Myocyte (in vitro differentiated cells): ENCODE measurements at regions not wholly inside any gene's neighbourhood (a gene's known extent, or its start where the extent isn't known, plus 50 kb on each side); places are given as distances from the start of the nearest gene placed in this dataset.
A peak's percentile ranks its signal among the peaks of the same experiment; 100 is the strongest.
"Not testable (repeated sequence)": the region's sequence is repeated elsewhere in the genome, so short reads cannot be mapped to it uniquely, and the experiment has no call there.

ENCODE experiments used
- DNase-seq: peaks from one replicate; pipeline ENCODE4 v3.0.0-alpha.2; 2012; ENCODE audit warnings: low read depth

DNA sequence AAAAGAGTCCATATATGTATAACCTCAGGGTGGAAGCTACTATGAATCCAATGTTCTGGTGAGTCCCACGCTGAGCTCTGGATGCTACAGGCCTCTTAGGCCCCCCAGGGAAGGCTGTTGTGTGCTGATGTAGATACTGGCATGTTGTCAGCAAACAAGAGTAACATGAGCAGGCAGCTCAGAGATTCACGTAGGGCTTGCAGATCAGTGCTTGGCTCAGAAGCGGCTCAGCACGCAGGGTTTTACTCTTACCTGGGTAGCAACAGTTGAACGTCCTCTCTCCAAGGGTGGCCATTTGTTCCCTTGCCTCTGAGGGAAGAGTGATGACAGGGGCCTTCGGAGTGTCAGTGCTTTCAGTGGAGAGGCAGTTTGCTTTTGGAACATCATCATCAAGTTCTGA is 93.4 kb downstream of the ZFP64 start:
- DNase-seq: no peak

DNA sequence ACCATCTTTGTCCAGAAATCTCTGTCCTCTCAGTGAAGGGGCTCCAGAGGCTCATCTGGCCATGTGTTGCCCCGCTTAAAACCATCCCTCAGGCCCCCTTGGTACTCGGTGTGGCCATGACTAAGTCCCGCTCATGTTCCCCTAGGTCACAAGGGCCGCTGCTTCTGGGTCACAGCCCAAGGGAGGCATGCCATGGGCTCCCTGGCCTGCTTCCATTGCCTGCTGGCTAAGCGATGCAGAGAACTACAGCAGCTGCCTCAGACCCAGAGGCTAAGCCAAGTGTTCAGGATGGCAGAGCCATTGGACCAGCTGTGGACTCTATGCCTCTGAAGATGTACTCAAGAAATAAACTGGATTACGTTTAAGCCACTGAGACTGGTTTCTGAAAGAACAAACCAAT is 95.5 kb downstream of the ZFP64 start:
- peak; percentile 30 for DNase-seq

DNA sequence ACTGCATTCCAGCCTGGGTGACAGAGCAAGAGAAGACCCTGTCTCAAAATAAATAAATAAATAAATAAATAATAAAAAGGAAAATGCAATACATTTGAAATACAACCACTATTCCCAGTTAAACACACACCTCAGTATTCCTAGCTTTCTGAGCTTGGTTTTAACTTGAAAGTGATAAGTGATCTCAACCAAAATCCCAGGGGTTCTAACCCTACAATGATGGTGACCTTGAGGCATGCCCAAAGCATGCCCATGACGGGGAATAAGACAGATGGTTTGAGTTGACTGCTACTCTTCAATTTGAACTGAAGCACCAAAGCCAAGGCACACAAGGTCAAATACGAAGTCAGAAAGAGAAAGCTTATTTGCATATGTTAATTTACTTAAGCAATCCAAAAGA is 96.9 kb downstream of the ZFP64 start:
- DNase-seq: no peak

DNA sequence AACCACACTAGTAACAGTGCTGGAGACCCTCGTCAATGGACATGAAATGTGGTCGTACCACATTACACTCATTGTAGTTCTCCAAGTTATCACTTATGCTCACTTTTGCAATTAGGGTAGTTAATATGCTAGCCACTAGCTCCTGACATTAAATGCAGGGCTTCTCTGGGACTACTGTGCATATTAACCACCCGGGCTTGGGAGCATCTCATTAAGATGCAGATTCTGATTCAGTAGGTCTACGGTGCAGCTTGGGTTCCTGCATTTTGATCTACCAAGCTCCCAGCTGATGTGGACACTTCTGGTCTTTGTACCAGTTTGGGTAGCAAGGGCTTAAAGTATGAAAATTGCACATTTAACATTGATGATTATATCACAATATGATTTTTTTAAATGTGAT is 98.0 kb downstream of the ZFP64 start:
- no peak for DNase-seq

DNA sequence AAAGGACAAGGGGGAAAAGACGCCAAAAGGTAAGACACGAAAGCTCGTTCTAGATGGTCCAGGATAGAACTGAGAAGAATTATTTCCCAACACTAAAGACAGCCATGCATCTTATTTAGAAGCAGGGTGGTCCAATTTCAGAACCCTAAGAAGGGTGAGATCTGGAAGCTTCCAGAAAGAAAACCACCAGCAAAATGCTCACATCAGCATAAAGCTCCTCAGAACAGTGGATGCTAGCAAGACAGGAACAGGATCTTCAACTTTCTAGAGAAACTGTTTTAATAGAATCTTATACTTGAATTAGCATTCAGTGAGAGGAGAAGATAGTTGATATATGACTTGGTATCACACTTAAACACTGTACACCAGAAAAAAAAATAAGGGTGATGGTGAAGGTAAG is 101.5 kb downstream of the ZFP64 start:
- no peak for DNase-seq

DNA sequence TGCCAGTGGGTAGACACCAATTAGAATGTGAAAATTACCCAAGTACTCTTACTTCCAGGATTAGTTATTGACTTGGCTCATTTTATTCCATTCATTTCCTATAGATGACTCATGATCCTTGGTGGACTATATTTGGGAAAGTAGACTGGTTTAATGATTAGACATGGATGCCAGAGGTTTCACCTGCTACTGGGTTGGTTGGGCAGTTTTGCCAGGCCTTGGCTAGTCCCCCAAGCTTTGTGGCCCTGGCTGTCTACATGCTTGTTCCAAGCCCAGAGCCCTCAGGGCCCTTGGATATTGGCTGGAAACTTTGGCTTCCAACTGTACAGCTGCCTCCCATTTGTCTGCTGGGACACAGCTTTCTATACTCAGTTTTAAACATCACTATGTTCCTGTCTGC is 104.1 kb downstream of the ZFP64 start:
- DNase-seq: no peak

DNA sequence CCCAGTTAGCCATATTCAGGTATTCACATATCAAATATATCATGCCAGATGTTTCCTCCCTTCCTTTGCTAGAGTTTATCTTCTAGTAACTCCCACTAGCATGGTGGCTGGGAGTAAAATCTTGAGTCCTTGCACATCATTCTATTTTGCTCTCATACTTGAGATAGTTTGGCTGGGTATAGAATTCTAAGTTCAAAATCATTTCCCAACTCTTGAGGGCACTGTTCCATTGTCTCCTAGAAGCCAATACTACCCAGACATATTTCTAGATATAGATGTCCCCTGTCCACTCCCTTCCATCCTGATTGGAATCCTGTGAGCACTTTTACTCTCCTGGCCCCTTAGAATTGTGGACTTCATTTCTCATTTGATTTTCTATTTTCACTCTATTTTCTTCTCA is 104.7 kb downstream of the ZFP64 start:
- DNase-seq: no peak

DNA sequence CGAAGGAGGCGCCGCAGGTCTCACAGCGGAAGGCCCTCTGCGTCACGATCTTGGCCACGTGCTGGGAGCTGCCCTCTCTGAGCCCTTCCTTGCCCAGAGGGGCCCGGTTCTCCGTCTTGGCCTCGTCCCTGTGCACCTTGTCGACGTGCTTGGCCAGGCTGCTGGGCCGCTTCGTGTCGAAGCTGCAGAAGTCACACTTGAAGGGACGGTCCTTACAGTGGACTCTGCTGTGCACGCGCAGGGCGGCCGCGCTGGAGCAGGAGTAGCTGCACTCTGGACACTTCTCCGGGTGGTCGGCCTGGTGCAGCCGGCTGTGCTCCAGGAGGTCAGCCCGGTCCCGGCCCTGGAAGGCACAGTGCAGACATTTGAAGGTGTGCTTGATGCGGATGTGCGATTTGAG is 106.9 kb downstream of the ZFP64 start:
- no peak for DNase-seq

DNA sequence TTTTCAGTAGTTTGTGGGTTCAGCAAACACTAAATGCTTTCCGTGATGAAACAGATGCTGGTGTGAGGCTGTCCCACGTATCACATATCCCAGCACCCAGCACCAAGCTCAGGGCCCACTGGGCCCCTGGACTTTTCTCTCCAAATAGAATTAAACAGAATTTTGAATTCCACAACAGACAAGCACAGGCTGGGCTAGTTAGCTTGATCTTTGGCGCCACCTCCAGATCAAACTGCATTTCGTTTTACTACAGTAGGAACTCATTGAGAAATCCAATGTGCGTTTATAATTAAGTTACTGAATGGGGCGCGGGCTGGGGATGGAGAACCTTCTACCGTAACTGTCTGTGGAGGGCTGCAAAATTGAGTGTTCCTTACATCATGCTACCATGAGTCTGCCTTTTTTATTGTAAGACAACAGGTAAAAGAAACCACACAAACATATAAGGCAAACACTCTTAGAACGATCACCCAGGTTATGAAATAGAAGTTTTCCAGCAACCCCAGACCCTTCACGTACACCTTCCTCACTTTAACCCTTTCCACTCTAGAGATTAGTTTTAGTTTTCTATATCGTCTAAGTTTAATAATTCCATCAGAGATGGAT is 107.8 kb downstream of the ZFP64 start:
- DNase-seq: peak; percentile 65

DNA sequence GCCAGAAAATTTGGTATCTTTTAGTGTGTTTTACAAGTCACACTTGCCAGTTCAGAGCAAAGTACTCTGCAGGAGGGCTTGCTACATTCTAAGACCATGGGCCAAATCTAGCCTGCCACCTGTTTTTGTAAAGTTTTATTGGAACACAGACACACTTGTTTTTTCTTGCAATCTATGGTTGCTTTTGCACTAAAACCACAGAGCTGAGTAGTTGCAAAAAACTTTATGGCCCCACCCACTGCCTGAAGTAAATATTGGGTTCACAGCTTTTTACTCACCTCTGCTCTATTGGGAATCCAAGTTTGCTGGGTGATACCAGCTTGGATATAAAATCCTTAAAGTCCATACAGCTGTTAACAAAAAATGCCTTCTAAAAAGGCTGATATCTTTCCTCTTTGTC is 109.0 kb downstream of the ZFP64 start:
- DNase-seq: no peak

DNA sequence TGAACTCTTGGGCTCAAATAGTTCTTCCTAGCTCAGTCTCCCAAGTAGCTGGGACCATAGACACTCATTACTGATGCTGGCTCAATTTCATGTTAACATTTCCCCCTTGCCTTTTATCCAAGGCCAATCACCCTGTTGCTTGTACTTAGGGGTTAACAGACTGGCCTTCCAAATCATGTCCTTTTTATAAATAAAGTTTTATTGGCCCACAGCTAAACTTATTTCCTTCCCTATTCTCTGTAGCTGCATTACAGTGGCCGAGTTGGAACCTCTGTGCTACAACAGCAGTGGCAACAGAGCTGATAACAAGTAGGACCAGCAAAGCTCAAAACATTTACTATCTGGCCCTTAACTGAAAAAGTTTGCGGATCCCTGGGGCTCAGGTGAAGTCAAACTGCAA is 109.8 kb downstream of the ZFP64 start:
- no peak for DNase-seq

DNA sequence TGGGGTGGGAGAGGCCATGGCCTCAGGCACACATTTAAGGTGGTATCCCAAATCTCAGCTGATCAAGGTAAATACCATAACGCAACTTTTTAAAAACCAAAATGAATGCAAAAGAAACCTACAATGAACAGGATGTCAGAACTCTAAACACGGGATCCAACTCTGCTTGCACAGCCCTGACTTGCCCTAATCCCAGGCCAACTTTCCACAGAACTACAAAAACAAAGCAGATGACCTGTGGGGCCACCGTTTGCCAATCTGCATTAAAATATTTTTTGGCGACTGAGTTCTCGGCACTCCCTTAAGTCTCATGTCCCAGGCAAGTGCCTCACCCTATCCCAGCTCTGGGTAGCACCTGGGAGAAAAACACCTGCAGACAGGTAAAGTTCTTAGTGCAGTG is 110.5 kb downstream of the ZFP64 start:
- no peak for DNase-seq

DNA sequence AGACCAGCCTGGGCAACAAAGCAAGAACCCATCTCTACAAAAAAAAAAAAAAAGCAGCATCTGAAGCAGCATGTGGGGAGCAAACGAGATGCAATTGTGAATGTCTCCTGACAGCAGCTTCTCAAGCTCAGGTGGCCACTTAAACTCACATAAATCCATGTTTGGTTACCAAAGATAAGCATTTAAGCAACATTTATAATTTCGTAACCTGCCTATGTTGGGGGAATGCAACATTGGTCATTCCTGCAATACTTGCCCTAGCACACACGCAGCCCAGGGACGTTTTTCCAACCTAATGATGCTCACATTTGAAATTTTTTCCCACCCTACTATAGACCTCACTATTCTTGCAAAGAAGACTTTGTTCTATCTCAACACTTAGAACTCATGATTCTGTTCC is 113.3 kb downstream of the ZFP64 start:
- DNase-seq: no peak

DNA sequence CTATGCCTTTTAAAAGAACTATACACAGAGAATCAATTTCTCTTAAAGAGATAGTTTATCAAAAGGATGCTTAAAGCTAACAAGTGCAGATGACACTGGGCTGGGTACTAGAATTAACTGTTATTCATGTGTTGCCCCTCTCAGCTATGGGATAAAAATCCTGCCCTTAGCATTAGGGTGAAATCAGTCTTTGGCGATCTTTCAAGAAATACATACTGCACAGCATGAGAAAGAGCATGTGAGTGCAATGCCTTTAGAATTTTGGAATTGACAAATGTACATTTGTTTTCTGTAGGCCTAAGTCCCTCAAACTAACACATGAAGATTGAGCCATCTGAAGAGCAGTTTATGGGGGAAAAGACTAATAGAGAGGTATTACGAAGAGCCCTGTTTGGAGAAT is 115.4 kb downstream of the ZFP64 start:
- DNase-seq: no peak

DNA sequence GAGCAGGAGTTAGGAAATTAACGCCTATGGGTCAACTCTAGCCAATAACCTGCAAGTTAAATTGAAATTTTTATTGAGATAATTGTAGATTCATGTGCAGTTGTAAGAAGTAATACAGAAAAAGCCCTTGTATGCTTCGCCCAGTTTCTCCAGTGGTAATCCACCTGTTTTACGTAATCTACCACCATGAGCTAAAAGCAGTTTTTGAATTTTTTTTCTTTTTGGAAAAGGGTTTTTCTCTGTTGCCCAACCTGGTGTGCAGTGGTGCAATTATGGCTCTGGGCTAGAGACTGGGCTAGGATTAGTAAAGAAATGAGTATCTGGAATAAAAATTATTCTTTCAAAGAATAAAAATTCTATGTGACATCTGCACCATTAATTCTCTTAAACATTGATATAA is 116.2 kb downstream of the ZFP64 start:
- DNase-seq: no peak

DNA sequence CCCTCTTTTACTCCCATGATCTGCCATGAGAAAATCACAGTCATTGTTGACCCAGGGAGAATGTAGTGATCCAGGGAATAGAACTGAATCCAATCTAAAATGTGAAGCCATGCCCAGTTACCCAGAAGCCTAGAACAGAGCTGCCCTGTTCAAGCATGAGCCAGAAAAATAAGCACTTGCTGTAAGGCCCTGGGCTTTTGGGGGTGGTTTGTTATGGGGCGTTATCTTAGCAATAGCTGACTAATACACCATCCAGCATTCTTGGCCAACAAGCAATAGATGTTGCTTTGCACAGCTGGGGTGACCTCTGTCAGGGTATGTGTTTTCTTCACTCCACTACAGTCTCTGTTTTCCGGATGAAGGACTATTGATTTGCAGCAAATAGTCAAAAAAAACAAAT is 120.4 kb downstream of the ZFP64 start:
- DNase-seq: no peak

DNA sequence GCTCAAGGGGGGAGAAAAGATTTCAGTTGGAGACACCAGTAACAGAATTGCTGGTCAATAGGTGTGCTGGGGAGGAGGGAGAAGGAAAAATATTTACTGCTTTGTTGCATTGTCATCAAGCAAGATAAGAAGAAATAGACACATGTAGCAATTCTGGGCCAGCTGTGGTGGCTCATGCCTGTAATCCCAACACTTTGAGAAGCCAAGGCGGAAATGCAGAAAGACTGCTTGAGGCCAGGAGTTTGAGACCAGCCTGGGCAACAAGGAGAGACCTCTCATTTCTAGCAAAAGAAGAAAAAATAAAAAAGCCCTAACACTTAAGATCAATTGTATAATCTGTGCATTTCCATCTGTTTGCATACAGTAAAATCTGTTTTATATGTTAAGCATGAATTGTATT is 126.6 kb downstream of the ZFP64 start:
- no peak for DNase-seq

DNA sequence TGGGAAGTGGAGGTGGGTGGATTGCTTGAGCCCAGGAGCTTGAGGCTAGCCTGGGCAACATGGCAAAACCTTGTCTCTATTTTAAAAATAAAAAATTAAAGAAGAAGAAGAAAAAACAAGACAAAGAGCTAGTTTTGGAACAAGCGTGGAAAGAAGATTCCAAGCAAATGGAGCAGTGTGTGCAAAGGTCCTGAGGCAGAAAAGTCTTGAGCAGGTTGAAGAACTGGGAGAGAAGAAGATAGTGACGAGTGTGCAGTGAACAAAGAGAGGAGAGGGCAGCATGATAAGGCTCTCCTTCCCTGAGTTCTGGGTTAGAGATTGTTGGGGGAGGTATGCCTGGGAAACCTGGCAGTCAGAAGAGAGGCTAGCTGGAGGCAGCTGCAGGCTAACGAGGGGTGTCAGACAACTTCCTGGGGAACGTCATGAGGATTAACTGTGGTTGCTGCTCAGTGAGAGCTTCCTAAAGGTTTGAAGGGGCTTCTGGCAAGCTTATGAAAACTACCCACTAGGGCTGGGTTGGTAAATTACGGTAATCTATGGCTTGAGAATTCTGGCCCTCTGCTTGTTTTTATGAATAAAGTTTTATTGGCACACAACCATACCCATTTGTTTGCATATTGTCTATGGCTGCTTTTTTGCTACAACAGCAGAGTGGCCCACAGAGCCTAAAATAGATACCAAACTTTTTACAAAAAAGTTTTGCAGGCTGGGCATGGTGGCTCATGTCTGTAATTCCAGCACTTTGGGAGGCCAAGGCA is 128.9 kb downstream of the ZFP64 start:
- DNase-seq: no peak

DNA sequence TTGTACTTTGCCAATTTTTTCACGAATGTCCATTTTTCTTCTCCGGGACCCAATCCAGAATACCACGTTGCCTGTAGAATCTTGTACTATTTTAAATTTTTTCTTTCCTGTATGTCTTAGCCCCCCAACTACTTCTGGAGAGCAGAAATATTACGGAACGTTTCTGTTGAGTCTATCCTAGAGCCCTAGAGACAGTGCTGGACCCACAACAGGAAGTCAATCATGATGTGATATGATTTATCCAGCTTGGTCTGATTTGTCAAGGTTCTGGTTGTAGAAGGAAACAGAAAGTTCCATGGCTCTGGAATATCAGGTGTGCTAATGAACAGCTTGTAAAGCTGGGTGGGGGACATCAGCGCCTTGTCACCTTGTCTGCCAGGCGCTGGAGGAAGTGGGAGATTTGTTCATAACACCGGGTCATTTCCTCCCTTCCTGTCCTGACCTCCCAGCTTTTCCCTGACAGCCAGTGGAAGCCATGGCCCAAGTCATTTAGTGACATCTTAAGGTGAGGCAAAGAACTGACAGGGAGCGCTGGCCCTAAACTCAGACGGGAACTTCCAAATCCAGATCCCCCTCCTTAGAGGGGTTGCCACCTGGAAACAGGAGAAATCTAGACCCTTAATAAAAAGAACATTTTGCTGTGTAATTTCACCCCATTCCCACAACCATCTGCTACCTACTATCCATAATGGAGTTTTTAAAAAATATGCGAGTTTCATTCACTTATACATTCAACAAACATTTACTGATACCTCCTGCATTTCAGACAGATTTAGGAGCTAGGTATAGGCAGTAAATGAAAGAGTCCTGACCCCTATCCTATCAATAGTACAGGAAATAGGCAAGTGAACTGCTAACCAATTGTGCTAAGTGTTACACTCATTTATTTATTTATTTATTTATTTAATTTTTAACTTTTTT is 130.5 kb downstream of the ZFP64 start:
- DNase-seq: peak; percentile 9

DNA sequence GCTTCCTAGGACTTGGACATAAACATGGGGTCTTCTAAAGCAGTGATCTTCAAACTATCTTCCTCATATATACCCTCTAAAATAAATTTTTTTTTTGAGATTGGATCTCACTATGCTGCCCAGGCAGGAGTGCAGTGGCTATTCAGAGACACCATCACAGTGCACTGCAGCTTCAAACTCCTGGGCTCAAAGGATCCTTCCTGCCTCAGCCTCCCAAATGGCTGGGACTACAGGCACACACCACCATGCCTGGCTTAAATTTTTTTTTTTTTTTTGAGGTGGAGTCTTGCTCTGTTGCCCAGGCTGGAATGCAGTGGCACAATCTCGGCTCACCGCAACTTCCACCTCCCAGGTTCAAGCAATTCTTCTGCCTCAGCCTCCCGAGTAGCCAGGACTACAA is 134.4 kb downstream of the ZFP64 start:
- not testable (repeated sequence) for DNase-seq

DNA sequence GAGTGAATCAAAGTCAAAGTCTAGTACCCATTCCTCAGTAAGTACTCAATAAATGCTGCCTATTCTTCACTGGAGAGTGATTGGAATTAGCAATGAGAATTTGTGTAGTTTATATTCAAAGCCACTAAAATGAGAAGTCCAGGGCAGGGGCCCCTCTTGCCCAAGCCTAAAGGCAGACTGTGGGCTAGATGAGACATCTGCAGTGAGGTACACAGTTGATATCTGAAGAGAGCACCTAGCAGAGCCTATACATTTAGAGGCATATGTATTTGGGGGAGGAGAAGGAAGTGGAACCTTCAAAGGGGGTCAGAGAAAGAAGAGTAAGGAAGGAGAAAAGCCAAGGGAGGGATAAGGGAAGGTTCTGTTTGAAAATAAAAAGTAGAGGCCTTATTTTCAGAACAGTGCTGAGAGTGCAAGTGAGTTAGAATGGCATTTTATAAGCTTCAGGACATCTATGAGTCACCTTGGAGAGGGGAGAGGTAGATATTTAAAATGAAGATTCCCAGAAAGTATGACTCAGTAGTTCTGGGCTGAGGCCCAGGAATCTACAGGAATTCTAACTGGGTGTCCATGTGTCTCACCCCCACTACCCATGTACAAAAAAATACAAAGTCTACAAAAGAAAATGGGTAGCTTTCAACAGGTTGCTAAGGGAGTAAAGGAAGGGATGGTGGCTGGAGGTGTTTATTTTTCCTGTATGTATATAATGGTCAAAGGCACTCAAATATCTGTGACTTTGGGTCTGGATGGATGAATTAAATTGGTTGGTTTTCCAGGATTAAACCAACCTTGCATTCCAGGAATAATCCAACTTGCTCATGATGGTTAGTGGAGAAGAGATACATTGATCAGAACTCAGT is 135.1 kb downstream of the ZFP64 start:
- DNase-seq: no peak
